Nephron progenitor cell (in vitro differentiated cells): ENCODE measurements at regions not wholly inside any gene's neighbourhood (a gene's known extent, or its start where the extent isn't known, plus 50 kb on each side); places are given as distances from the start of the nearest gene placed in this dataset.

Experiments
- DNase-seq: peaks from one replicate; pipeline ENCODE4 v3.0.0; 2021
- H3K27ac Mint-ChIP-seq: 2 replicates; pipeline ENCODE4 v1.8.0; 2021; ENCODE audit warnings: mild to moderate bottlenecking, moderate library complexity, mixed read lengths
- H3K27me3 Mint-ChIP-seq: 2 replicates; pipeline ENCODE4 v1.8.0; 2021; ENCODE audit warnings: mild to moderate bottlenecking, low read depth, mixed read lengths; ENCODE audit not compliant: poor library complexity
- H3K36me3 Mint-ChIP-seq: 2 replicates; pipeline ENCODE4 v1.8.0; 2021; ENCODE audit warnings: low read depth, mixed read lengths
- H3K4me1 Mint-ChIP-seq: 2 replicates; pipeline ENCODE4 v1.8.0; 2021; ENCODE audit warnings: mixed read lengths
- H3K4me3 Mint-ChIP-seq: 2 replicates; pipeline ENCODE4 v1.8.0; 2021; ENCODE audit warnings: mild to moderate bottlenecking, moderate library complexity, mixed read lengths
- H3K9me3 Mint-ChIP-seq: 2 replicates; pipeline ENCODE4 v1.8.0; 2021; ENCODE audit warnings: mild to moderate bottlenecking, moderate library complexity, mixed read lengths
- TF ChIP-seq, protein P1 (sequence below): fragments of 200-600 bp; sonication (generic); IDR thresholded peaks from 2 replicates; pipeline ENCODE4 v1.5.0; 2021; ENCODE audit warnings: antibody characterized with exemption

DNA sequence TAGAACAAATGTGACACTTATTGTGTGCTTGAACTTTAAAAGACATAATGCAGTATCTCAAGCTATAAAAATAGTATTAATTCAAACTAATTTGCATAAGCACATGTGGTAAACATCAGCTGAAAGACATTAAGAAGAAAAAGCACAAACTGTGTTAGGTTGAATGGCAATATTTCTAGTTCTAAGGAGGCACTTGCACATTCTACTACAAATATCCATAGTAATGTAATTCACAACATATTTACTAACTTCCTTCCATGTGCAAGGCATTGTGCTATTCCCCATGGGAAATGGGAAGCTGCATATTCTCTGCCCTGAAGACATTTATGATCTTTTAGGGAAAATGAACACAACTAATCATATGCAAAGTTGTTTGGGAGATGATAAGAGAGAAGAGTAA, 80.2 kb upstream of the SLC13A1 start:
- H3K27me3 Mint-ChIP-seq = peaks cover 5% of the 10 kb centered on the region
- no peaks in the 10 kb centered on the region for H3K4me1 Mint-ChIP-seq
- TF ChIP-seq, protein P1, sequence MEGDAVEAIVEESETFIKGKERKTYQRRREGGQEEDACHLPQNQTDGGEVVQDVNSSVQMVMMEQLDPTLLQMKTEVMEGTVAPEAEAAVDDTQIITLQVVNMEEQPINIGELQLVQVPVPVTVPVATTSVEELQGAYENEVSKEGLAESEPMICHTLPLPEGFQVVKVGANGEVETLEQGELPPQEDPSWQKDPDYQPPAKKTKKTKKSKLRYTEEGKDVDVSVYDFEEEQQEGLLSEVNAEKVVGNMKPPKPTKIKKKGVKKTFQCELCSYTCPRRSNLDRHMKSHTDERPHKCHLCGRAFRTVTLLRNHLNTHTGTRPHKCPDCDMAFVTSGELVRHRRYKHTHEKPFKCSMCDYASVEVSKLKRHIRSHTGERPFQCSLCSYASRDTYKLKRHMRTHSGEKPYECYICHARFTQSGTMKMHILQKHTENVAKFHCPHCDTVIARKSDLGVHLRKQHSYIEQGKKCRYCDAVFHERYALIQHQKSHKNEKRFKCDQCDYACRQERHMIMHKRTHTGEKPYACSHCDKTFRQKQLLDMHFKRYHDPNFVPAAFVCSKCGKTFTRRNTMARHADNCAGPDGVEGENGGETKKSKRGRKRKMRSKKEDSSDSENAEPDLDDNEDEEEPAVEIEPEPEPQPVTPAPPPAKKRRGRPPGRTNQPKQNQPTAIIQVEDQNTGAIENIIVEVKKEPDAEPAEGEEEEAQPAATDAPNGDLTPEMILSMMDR = no peak
- no peak for DNase-seq
- no peaks in the 10 kb centered on the region for H3K9me3 Mint-ChIP-seq
- H3K36me3 Mint-ChIP-seq = no peaks in the 10 kb centered on the region
- H3K4me3 Mint-ChIP-seq = no peak overlapping the region
- H3K27ac Mint-ChIP-seq = no peak overlapping the region

GRCh38 chr7:123275036-123275753, 75.4 kb upstream of the SLC13A1 start:
- H3K27me3 Mint-ChIP-seq = peaks cover 5% of the 10 kb centered on the region
- no peaks in the 10 kb centered on the region for H3K36me3 Mint-ChIP-seq
- no peak overlapping the region for H3K27ac Mint-ChIP-seq
- no peaks in the 10 kb centered on the region for H3K4me1 Mint-ChIP-seq
- TF ChIP-seq, protein P1 = no peak
- H3K9me3 Mint-ChIP-seq = no peaks in the 10 kb centered on the region
- H3K4me3 Mint-ChIP-seq = no peak overlapping the region
- DNase-seq = no peak

DNA sequence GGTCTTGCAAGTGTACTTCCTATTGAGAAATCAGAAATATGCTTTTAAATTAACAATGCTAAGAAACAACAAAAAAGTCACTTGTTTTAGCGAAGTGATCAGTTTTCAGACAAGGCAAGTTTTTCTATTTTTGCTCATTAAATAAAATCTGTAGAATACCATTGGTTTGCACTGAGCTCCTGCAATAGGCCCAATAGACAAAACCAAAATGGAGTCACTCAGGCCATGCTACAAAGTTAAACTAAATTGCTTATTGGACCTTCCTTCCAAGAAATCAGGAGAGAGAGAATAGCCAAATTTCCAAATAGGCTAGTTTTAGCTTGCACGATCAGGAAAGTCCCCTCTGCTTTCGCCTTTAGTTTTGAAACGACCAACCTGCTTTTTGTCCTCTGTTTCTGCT, 73.4 kb upstream of the SLC13A1 start:
- Mint-ChIP-seq H3K27me3 (peaks cover 5% of the 10 kb centered on the region), H3K4me1 (no peaks in the 10 kb centered on the region), H3K27ac (no peak overlapping the region), H3K9me3 (no peaks in the 10 kb centered on the region), H3K4me3 (no peak overlapping the region), H3K36me3 (no peaks in the 10 kb centered on the region)
- TF ChIP-seq, protein P1 = no peak
- DNase-seq = no peak

DNA sequence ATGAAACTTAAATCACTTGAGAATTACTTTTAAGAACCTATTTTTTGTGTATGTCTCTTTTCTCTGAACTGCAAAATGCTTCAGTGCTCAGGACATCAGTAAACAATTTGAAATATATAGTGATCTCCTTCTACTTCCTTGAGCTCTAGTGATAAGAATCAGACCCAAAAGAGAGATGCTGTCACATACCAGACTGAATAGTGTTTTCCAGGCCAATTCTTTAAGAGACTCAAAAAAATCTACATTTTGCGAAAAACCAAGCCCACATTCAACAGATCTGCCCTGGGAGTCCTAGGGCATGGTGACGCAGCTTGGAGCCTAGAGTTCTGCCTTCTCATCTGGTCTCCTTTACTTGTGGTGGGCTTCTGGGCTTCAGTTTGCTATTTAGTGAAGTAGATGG, 72.1 kb upstream of the SLC13A1 start:
- H3K9me3 Mint-ChIP-seq = no peaks in the 10 kb centered on the region
- H3K4me1 Mint-ChIP-seq = no peaks in the 10 kb centered on the region
- DNase-seq = no peak
- H3K27me3 Mint-ChIP-seq = peaks cover 3% of the 10 kb centered on the region
- H3K4me3 Mint-ChIP-seq = no peak overlapping the region
- TF ChIP-seq, protein P1 = no peak
- no peaks in the 10 kb centered on the region for H3K36me3 Mint-ChIP-seq
- no peak overlapping the region for H3K27ac Mint-ChIP-seq

DNA sequence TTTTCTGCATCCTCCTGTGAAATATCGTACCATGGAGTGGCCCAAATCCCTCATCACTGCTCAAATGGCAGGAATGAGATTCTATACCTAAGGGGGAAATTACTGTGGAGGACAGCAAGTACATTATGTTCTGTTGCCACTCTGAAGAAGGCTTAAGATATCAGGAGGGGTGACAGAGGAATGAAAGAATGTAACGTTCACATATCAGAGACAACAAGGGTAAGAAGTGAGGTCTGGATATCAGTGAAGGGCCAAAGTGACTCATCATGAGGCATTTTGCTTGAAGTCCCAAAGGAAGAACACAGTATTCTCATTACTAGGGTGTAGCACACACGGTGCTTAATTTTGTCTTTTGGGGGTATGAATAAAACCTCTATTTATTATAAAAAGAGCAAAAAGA, 71.5 kb upstream of the SLC13A1 start:
- Mint-ChIP-seq H3K27ac (no peak overlapping the region), H3K36me3 (no peaks in the 10 kb centered on the region), H3K4me3 (no peak overlapping the region), H3K4me1 (no peaks in the 10 kb centered on the region), H3K27me3 (no peaks in the 10 kb centered on the region), H3K9me3 (no peaks in the 10 kb centered on the region)
- TF ChIP-seq, protein P1 = no peak
- DNase-seq = no peak

GRCh38 chr7:123270570-123270969, 70.8 kb upstream of the SLC13A1 start:
- Mint-ChIP-seq H3K27me3 (no peaks in the 10 kb centered on the region), H3K4me3 (no peak overlapping the region), H3K9me3 (no peaks in the 10 kb centered on the region), H3K4me1 (no peaks in the 10 kb centered on the region), H3K27ac (no peak overlapping the region), H3K36me3 (no peaks in the 10 kb centered on the region)
- DNase-seq = no peak
- TF ChIP-seq, protein P1 = no peak
